NOMO-1 treated with dmso at 0.1 percent for 144 hours (cell line): ENCODE measurements at regions not wholly inside any gene's neighbourhood (a gene's known extent, or its start where the extent isn't known, plus 50 kb on each side); places are given as distances from the start of the nearest gene placed in this dataset.

ENCODE experiments used
- DNase-seq: peaks from one replicate; lab custom pipeline; 2025; ENCODE audit not compliant: unreplicated experiment; lab: John Stamatoyannopoulos, UW

DNA sequence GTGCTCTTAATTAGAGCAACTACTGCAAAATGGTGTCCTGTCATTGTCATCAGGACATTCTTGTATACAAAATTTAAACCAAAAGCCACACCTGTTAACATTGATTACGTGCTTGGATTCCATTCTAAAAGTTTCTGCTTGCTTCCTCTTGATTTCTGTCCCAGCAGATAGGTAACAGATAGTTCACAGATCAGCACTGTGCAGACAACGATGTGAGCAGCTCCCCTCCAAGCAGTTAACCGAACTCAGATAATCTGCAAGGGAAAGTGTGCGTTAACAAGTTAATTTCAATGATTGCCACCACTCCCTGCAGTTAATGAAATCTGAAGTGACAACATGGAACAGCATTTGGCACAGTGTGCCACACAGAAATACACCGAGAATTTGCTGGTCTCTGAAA, 54.4 kb upstream of the RELL1 start:
- no peak for DNase-seq

DNA sequence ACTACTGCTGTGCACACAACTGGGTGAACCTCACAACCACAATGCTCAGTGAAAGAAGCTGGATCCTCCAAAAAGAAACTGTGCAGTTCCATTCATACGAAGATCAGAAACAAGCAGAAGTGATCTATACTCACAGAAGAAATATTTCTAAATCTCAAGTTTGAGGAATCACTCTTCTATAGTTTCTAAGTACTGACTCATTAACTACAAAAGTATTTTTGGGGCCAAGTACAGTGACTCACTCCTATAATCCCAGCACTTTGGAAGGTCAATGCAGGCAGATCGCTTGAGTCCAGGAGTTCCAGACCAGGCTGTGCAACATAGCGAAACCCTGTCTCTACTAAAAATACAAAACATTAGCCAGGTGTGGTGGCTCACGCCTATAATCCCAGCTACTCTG, 51.3 kb upstream of the RELL1 start:
- DNase-seq, result no peak
